ENCODE measurements at regions not wholly inside any gene's neighbourhood (a gene's known extent, or its start where the extent isn't known, plus 50 kb on each side); places are given as distances from the start of the nearest gene placed in this dataset.

DNA sequence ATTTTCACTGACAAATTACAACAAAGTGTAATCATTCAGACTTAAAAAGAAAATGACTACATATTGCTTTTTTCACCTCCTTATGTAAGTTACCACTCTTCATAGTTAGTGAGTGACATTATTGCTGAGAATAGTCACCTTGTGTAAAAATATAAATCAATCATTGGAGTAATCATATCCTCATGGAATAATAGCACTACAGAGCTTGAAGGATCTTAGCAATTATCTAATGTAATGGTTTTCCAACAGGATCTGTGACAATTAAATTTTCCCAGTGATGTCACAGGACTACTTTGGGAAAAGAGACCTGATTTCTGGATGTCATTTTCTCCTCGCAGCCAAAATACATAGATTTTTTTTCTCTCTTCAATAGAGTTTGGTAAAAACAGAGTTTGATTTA lies 833.0 kb upstream of the PCDH9 start:
- Mint-ChIP-seq H3K27me3 (no peaks in the 10 kb centered on the region), H3K36me3 (ENCODE audit: low read depth) (no peaks in the 10 kb centered on the region), H3K4me1 (no peaks in the 10 kb centered on the region), H3K9me3 (no peaks in the 10 kb centered on the region), H3K4me3 (no peak overlapping the region), H3K27ac (no peak overlapping the region)
- ATAC-seq (replicated peaks): no peak

DNA sequence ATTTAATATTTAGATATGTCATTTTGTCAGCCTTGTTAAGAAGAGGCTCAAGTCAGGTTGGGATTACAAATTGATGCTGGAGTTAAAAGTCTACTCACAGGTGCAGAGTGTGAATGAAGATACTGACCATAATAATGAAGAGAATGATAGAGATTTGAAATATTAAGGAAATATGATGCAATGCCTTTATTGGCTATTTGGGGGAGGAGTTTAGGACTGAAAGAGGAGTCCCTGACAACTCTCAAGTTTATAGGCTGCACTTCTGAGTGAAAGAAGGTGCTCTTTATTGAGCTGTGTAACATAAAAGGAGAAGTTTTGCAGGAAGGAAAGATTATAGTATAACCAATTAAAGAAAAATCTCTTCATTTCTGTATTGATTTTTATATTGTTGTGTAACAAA lies 827.7 kb upstream of the PCDH9 start:
- H3K9me3 Mint-ChIP-seq: peaks cover 18% of the 10 kb centered on the region
- ATAC-seq (replicated peaks): no peak
- H3K27me3 Mint-ChIP-seq: no peaks in the 10 kb centered on the region
- H3K36me3 Mint-ChIP-seq (ENCODE audit: low read depth): no peaks in the 10 kb centered on the region
- H3K4me1 Mint-ChIP-seq: no peaks in the 10 kb centered on the region
- no peak overlapping the region for H3K4me3 Mint-ChIP-seq
- H3K27ac Mint-ChIP-seq: no peak overlapping the region

DNA sequence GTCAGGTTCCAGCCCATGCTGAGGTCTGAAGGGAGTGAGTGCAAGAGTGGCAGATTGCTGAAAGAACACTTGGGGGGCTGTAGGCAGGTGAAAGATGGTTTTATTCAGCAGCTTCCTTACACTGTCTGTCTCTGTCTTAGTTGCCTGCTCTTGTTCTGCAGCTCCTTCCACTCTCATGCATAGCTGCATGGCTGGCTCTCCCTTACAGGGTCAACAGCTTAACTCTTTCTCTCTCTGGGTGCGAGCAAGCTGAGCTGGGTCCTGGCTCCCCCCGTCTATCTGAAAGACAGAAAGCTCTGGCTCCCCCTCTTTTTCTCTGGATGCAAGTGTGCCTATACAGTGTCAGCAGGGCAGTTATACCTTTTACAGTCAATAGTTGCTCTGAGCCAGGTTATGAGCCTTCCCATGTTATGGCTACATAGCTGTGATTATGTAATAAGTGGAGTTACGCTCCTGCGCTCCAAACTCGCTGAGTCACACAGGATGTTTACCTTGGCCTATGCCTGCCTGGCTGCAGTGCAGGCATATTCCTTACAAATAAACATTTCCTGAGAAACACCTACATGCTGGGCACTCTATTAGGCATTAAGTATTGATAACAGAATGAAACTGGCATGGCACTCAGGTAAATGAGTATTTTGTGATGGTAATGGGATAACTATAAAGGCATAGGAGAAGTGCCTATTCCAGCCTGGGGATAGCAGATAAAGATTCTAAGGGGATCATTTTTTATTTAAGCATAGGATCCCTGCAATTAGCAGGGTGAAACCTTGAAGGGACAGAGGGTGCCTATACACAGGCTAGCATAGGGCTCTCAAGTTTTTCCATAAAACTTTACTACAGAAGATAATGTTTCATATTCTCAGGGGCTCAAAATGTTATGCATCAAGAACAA lies 826.9 kb upstream of the PCDH9 start:
- H3K9me3 Mint-ChIP-seq: peaks cover 18% of the 10 kb centered on the region
- no peaks in the 10 kb centered on the region for H3K36me3 Mint-ChIP-seq (ENCODE audit: low read depth)
- no peaks in the 10 kb centered on the region for H3K4me1 Mint-ChIP-seq
- H3K27me3 Mint-ChIP-seq: no peaks in the 10 kb centered on the region
- H3K27ac Mint-ChIP-seq: no peak overlapping the region
- ATAC-seq (replicated peaks): no peak
- no peak overlapping the region for H3K4me3 Mint-ChIP-seq

DNA sequence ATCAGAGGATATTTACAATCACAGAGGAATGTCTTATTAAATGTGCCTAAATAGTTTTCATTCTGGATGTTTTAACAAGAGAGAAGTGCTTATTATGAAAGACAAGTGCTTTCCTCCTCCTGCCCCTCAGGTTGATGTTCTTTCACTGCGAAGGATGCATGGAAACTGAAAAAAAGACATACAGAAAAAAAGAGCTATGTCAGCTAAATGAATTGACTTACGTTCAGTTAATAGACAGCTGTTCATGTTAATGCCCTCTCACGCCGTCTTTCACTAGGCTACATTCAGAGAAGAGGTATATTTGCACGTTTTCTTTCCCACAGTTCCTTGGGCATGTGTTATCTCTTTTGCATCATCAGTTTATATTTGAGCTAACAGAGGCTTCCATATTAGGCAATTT lies 821.8 kb upstream of the PCDH9 start:
- Mint-ChIP-seq H3K27me3 (no peaks in the 10 kb centered on the region), H3K27ac (no peak overlapping the region), H3K4me3 (no peak overlapping the region), H3K4me1 (no peaks in the 10 kb centered on the region), H3K9me3 (peaks cover 18% of the 10 kb centered on the region), H3K36me3 (ENCODE audit: low read depth) (no peaks in the 10 kb centered on the region)
- no peak for ATAC-seq (replicated peaks)

DNA sequence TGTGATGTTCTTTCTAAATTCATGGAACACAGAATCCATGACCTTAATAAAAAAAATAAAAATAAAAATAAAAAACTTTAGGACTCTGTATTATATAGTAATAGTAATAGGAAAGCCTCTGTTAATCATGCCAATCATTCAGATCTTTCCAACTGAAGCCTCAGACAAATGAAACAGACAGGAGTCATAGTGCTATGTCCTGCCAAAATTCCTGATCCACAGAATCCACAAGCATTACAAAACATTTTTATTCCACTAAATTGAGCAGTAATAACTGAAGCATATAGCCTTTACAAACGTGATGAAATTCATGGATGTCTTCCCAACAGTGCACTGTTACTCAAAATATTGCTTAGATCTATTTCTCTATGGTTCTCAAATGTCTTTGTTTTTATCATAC lies 820.6 kb upstream of the PCDH9 start:
- H3K36me3 Mint-ChIP-seq (ENCODE audit: low read depth): no peaks in the 10 kb centered on the region
- peaks cover 14% of the 10 kb centered on the region for H3K9me3 Mint-ChIP-seq
- ATAC-seq (replicated peaks): no peak
- H3K4me3 Mint-ChIP-seq: no peak overlapping the region
- no peaks in the 10 kb centered on the region for H3K4me1 Mint-ChIP-seq
- H3K27ac Mint-ChIP-seq: no peak overlapping the region
- H3K27me3 Mint-ChIP-seq: no peaks in the 10 kb centered on the region

DNA sequence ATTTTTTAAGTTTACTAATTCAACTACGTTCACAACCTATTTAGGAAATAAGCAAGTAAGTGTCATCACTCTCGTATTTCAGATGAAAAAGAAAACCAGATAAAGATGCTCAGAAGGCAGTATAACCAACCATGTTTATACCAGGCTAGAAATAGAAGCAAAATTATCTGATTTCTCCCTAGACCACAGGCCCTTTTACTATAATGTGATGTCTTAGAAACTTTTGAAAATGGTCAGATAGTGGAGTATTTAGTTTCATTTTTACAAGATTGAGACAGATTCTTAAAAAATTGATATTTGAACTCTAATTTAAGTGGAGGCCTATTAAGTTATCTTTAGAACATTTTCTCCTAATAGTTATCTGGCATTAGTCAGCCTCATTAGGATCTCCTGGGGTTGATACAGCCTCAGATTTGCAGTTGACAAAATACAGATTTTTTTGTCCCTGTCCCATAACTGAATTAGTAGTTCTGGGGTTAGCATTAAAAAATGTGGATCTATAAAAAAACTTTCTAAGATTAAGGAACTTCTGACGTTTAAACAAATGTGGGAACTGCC lies 818.7 kb upstream of the PCDH9 start:
- H3K4me1 Mint-ChIP-seq: no peaks in the 10 kb centered on the region
- H3K27me3 Mint-ChIP-seq: no peaks in the 10 kb centered on the region
- ATAC-seq (replicated peaks): no peak
- peaks cover 11% of the 10 kb centered on the region for H3K9me3 Mint-ChIP-seq
- H3K27ac Mint-ChIP-seq: no peak overlapping the region
- no peaks in the 10 kb centered on the region for H3K36me3 Mint-ChIP-seq (ENCODE audit: low read depth)
- no peak overlapping the region for H3K4me3 Mint-ChIP-seq

DNA sequence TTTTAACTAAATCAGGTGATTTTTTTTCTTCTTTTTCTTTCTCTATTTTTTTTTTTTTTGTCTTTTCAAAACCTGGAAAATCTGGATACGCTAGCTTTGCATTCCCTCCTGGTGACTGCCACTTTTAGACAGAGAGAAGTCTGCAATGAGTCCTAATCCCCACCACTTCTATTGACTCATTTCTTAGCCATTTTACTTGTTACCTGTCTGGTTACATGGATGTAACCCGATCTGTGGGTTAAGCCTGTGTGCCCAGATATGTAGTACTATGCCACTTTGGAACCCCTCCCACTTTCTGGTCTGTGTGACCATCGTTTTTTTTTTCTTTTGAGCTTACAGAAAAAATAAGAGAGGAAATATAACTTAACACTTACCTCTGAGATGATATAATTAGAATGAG lies 817.8 kb upstream of the PCDH9 start:
- Mint-ChIP-seq H3K36me3 (ENCODE audit: low read depth) (no peaks in the 10 kb centered on the region), H3K9me3 (peaks cover 15% of the 10 kb centered on the region), H3K27me3 (no peaks in the 10 kb centered on the region), H3K27ac (no peak overlapping the region), H3K4me3 (no peak overlapping the region), H3K4me1 (no peaks in the 10 kb centered on the region)
- ATAC-seq (replicated peaks): no peak

DNA sequence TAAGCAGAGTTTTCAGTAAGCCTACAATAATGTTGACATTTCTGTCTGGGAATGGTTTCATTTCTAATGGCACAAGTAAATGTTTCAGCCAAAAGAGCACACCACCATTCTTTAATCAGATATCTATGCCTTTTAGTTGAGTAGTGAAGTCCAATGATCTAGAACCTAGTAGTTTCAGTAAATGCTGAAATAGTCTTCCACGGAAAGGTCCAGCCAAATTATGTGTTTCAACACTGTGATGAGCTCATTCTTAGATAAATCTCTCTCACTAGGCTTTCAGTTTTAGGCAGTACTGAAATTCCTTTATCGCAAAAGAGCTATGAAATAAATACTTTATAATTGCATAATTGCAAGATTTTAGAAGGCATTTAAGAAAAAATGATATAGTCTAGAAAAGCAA lies 816.8 kb upstream of the PCDH9 start:
- Mint-ChIP-seq H3K4me3 (no peak overlapping the region), H3K4me1 (no peaks in the 10 kb centered on the region), H3K36me3 (ENCODE audit: low read depth) (no peaks in the 10 kb centered on the region), H3K27ac (no peak overlapping the region), H3K9me3 (peaks cover 15% of the 10 kb centered on the region), H3K27me3 (no peaks in the 10 kb centered on the region)
- ATAC-seq (replicated peaks): no peak

DNA sequence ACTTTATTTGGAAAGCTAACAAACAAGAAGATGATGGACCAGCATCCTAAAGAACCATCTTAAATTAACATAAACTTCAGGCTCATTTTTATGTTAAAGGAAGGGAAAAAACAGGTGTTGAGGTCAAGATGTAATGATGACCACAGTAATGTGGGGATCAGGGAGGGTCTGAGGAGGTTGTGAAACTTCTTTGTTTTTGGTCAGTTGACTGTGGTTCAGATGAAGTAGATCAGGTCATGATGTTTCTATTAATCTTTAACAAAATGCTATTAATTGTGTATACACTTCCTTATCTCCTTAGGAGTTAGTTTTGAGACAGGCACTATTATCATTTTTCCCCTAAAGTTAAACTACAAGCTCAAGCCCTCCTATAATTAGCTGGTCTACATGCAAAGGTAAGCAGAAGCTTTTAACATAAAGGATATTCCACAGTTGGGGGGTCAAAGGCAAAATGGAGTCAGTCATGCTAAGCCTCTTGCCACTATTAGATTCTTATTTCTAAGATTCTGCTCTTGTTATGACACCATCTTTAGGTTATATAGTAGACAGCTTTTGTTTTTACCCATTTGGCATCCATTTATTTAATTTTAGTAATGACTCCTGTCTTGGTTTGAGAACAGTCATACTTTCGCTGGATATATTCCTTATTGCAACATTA lies 800.1 kb upstream of the PCDH9 start:
- H3K4me1 Mint-ChIP-seq: no peaks in the 10 kb centered on the region
- no peaks in the 10 kb centered on the region for H3K36me3 Mint-ChIP-seq (ENCODE audit: low read depth)
- H3K27ac Mint-ChIP-seq: no peak overlapping the region
- no peak overlapping the region for H3K4me3 Mint-ChIP-seq
- H3K9me3 Mint-ChIP-seq: peaks cover 11% of the 10 kb centered on the region
- no peaks in the 10 kb centered on the region for H3K27me3 Mint-ChIP-seq
- no peak for ATAC-seq (replicated peaks)

DNA sequence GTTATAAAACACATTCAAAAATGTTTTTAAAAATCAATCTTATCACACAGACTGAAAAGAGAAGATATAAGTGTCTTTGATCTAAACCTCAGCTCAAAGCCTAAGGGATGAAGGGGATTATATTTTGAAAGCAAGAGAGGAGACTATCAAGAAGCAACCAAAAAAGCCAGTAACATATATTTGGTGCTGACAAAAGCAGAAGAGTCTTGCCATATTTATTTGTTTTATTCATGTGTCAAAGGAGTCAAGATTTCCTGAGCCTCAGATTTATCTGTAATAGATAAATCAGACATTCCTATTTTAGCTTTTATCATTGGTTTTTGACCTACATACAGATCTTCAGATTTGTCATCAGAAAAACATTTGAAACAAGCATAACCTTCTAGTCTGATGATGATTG lies 798.6 kb upstream of the PCDH9 start:
- Mint-ChIP-seq H3K9me3 (peaks cover 17% of the 10 kb centered on the region), H3K4me3 (no peak overlapping the region), H3K4me1 (no peaks in the 10 kb centered on the region), H3K36me3 (ENCODE audit: low read depth) (no peaks in the 10 kb centered on the region), H3K27ac (no peak overlapping the region), H3K27me3 (no peaks in the 10 kb centered on the region)
- ATAC-seq (replicated peaks): no peak

DNA sequence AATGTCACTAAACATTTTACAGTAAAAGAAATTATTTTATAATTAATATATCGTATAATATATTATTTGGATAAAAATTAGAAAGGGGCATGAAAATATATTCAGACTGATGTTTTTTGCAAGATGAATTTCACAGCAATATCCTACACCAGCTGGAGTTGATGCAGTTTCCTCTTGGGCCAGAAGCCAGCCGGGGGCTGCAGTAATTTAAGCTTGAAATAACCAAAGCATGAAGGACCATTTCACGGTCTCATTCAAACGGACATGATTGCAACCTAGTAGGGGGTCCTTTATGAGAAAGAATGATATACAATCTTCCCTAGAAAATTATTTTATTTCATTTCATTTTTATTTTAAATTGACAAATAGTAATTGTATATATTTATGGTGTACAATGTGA lies 797.2 kb upstream of the PCDH9 start:
- Mint-ChIP-seq H3K27me3 (no peaks in the 10 kb centered on the region), H3K27ac (no peak overlapping the region), H3K4me1 (no peaks in the 10 kb centered on the region), H3K36me3 (ENCODE audit: low read depth) (no peaks in the 10 kb centered on the region), H3K4me3 (no peak overlapping the region), H3K9me3 (peaks cover 11% of the 10 kb centered on the region)
- ATAC-seq (replicated peaks): no peak

DNA sequence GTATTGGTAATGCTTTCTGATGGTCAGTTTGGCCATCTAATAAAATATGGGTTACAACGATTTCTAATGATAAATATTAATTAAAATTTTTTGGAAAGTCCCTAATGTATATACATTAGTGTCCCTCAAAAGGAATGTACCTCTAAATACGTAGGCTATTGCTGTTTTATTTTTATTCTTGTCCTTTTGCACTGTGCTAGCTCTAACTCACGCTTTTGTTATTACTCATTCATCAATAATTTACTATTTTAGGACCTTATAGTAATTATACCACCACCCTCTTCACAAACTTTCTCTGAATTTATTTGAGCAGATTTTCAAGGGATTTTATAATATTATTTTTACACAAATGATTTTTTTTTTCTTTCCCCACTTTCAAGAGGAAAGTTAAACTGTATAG lies 795.9 kb upstream of the PCDH9 start:
- no peaks in the 10 kb centered on the region for H3K36me3 Mint-ChIP-seq (ENCODE audit: low read depth)

DNA sequence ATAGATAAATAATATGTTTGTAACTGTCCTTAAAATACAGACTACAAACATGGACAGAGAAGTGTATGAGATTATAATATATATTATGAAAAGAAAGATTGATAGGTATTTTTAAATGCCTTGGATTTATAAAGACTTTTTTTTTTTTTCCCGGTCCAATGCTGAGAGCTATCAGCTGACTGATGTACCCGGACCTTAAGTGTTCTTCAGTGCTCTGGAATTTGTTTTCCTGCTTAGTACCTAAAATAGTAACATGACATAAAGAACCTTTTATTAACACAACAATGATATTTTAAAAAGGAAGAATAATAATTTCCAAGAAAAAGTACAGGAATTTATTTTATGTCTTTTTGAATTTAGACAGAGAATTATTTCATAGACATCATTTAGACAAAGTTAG lies 795.5 kb upstream of the PCDH9 start:
- H3K27ac Mint-ChIP-seq: no peak overlapping the region
- H3K27me3 Mint-ChIP-seq: no peaks in the 10 kb centered on the region
- H3K9me3 Mint-ChIP-seq: peaks cover 18% of the 10 kb centered on the region
- H3K4me3 Mint-ChIP-seq: no peak overlapping the region
- no peak for ATAC-seq (replicated peaks)
- no peaks in the 10 kb centered on the region for H3K36me3 Mint-ChIP-seq (ENCODE audit: low read depth)
- no peaks in the 10 kb centered on the region for H3K4me1 Mint-ChIP-seq

More for the DNA sequence above, 795.9 kb upstream of the PCDH9 start:
- no peak for ATAC-seq (replicated peaks)
- Mint-ChIP-seq H3K4me3 (no peak overlapping the region), H3K27me3 (no peaks in the 10 kb centered on the region), H3K9me3 (peaks cover 17% of the 10 kb centered on the region), H3K27ac (no peak overlapping the region), H3K4me1 (no peaks in the 10 kb centered on the region)

DNA sequence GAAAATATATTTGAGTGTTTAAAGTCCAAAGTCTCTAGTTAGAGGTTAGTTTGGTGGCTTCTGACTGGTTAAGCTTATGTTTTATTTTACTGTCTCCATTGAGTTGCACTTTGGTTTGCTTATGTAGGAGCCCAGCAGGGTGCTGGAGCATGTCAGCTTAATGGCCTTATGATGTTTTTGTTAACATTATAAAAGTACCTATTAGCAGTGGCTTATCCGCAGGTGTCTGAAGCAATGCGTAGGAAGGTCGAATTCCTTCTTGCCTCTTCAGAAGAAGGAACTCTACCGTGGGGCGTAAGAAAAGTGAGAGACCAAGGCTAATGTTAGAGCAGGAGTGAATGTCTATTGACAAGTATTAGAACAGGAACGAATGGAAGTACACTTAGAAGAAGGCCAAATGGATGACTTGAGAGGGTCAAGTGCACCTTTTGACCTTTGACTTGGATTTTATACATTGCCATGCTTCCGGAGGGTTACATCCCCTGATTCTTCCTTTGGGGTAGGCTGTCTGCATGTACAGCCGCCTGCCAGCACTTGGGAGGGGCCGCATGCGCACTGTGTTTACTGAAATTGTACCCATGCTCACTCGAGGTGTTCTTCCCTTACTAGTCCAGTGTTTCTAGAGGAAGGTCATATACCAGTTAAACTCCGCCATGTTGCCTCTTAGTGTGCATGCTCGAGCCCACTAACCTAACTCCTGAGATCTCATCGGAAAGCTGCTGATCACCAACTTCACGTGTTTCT lies 793.9 kb upstream of the PCDH9 start:
- no peak overlapping the region for H3K4me3 Mint-ChIP-seq
- no peak overlapping the region for H3K27ac Mint-ChIP-seq
- no peaks in the 10 kb centered on the region for H3K27me3 Mint-ChIP-seq
- H3K36me3 Mint-ChIP-seq (ENCODE audit: low read depth): no peaks in the 10 kb centered on the region
- no peak for ATAC-seq (replicated peaks)
- no peaks in the 10 kb centered on the region for H3K4me1 Mint-ChIP-seq
- peaks cover 18% of the 10 kb centered on the region for H3K9me3 Mint-ChIP-seq

All from activated T-helper 17 cell treated with anti-CD3 and anti-CD28 coated beads, Interleukin-2, amount 50 U/mL, for 72 hours (primary cell).